ENCODE measurements at regions not wholly inside any gene's neighbourhood (a gene's known extent, or its start where the extent isn't known, plus 50 kb on each side); places are given as distances from the start of the nearest gene placed in this dataset.
A peak's percentile ranks its signal among the peaks of the same experiment; 100 is the strongest.
"Not testable (repeated sequence)": the region's sequence is repeated elsewhere in the genome, so short reads cannot be mapped to it uniquely, and the experiment has no call there.

GRCh38 chr2:12557688-12558087 is 159.0 kb upstream of the TRIB2 start:
- Mint-ChIP-seq H3K27me3 (no peaks in the 10 kb centered on the region), H3K27ac (no peak overlapping the region), H3K4me3 (no peak overlapping the region), H3K9me3 (no peaks in the 10 kb centered on the region), H3K4me1 (peaks cover 36% of the 10 kb centered on the region), H3K36me3 (ENCODE audit: low read depth) (no peaks in the 10 kb centered on the region)
- ATAC-seq (replicated peaks), result no peak

- ATAC-seq (replicated peaks), result no peak
- no peaks in the 10 kb centered on the region for H3K36me3 Mint-ChIP-seq (ENCODE audit: low read depth)
Measured at GRCh38 chr2:12558519-12558918, 158.2 kb upstream of the TRIB2 start.

GRCh38 chr2:12560618-12561017 is 156.1 kb upstream of the TRIB2 start:
- H3K27me3 Mint-ChIP-seq, result no peaks in the 10 kb centered on the region
- no peaks in the 10 kb centered on the region for H3K36me3 Mint-ChIP-seq (ENCODE audit: low read depth)
- ATAC-seq (replicated peaks), result no peak
- H3K9me3 Mint-ChIP-seq, result no peaks in the 10 kb centered on the region
- H3K4me3 Mint-ChIP-seq, result no peak overlapping the region
- H3K27ac Mint-ChIP-seq, result no peak overlapping the region
- peaks cover 24% of the 10 kb centered on the region for H3K4me1 Mint-ChIP-seq

More at GRCh38 chr2:12558519-12558918, 158.2 kb upstream of the TRIB2 start:
- Mint-ChIP-seq H3K9me3 (no peaks in the 10 kb centered on the region), H3K27ac (peak overlapping the region; percentile 2), H3K4me3 (no peak overlapping the region), H3K4me1 (peaks cover 37% of the 10 kb centered on the region), H3K27me3 (no peaks in the 10 kb centered on the region)

- Mint-ChIP-seq H3K36me3 (ENCODE audit: low read depth) (no peaks in the 10 kb centered on the region), H3K4me1 (peaks cover 13% of the 10 kb centered on the region), H3K4me3 (no peak overlapping the region), H3K9me3 (no peaks in the 10 kb centered on the region), H3K27me3 (no peaks in the 10 kb centered on the region), H3K27ac (no peak overlapping the region)
- no peak for ATAC-seq (replicated peaks)
Measured at GRCh38 chr2:12567411-12567810, 149.3 kb upstream of the TRIB2 start.

- peaks cover 13% of the 10 kb centered on the region for H3K4me1 Mint-ChIP-seq
- H3K9me3 Mint-ChIP-seq; ATAC-seq (replicated peaks); H3K27me3 Mint-ChIP-seq; H3K4me3 Mint-ChIP-seq; H3K27ac Mint-ChIP-seq; H3K36me3 Mint-ChIP-seq (ENCODE audit: low read depth): not testable (repeated sequence)
Measured at GRCh38 chr2:12569510-12569909, 147.2 kb upstream of the TRIB2 start.

GRCh38 chr2:12569929-12570328 is 146.8 kb upstream of the TRIB2 start:
- ATAC-seq (replicated peaks); H3K27ac Mint-ChIP-seq; H3K4me3 Mint-ChIP-seq; H3K9me3 Mint-ChIP-seq; H3K36me3 Mint-ChIP-seq (ENCODE audit: low read depth); H3K27me3 Mint-ChIP-seq: not testable (repeated sequence)
- peaks cover 13% of the 10 kb centered on the region for H3K4me1 Mint-ChIP-seq

GRCh38 chr2:12577091-12577490 is 139.6 kb upstream of the TRIB2 start:
- no peak overlapping the region for H3K4me3 Mint-ChIP-seq
- peaks cover 2% of the 10 kb centered on the region for H3K9me3 Mint-ChIP-seq
- no peak overlapping the region for H3K27ac Mint-ChIP-seq
- no peak for ATAC-seq (replicated peaks)
- no peaks in the 10 kb centered on the region for H3K27me3 Mint-ChIP-seq
- H3K36me3 Mint-ChIP-seq (ENCODE audit: low read depth), result no peaks in the 10 kb centered on the region
- peaks cover 6% of the 10 kb centered on the region for H3K4me1 Mint-ChIP-seq

- Mint-ChIP-seq H3K4me3 (no peak overlapping the region), H3K36me3 (ENCODE audit: low read depth) (no peaks in the 10 kb centered on the region), H3K9me3 (peaks cover 3% of the 10 kb centered on the region), H3K27ac (no peak overlapping the region), H3K4me1 (peaks cover under 1% of the 10 kb centered on the region), H3K27me3 (no peaks in the 10 kb centered on the region)
- ATAC-seq (replicated peaks), result no peak
Measured at GRCh38 chr2:12577567-12578253, 139.0 kb upstream of the TRIB2 start.

GRCh38 chr2:12579018-12579417 is 137.7 kb upstream of the TRIB2 start:
- no peak overlapping the region for H3K4me3 Mint-ChIP-seq
- no peaks in the 10 kb centered on the region for H3K4me1 Mint-ChIP-seq
- H3K36me3 Mint-ChIP-seq (ENCODE audit: low read depth), result no peaks in the 10 kb centered on the region
- no peak overlapping the region for H3K27ac Mint-ChIP-seq
- peaks cover 3% of the 10 kb centered on the region for H3K9me3 Mint-ChIP-seq
- ATAC-seq (replicated peaks), result peak; percentile 59
- H3K27me3 Mint-ChIP-seq, result no peaks in the 10 kb centered on the region

GRCh38 chr2:12584338-12584737 is 132.4 kb upstream of the TRIB2 start:
- H3K4me3 Mint-ChIP-seq, result no peak overlapping the region

GRCh38 chr2:12585784-12586183 is 131.0 kb upstream of the TRIB2 start:
- Mint-ChIP-seq H3K36me3 (ENCODE audit: low read depth) (no peaks in the 10 kb centered on the region), H3K4me3 (no peak overlapping the region), H3K27ac (no peak overlapping the region), H3K4me1 (peaks cover 7% of the 10 kb centered on the region), H3K9me3 (peaks cover 3% of the 10 kb centered on the region), H3K27me3 (no peaks in the 10 kb centered on the region)
- ATAC-seq (replicated peaks), result no peak

More at GRCh38 chr2:12584338-12584737, 132.4 kb upstream of the TRIB2 start:
- H3K9me3 Mint-ChIP-seq, result peaks cover 3% of the 10 kb centered on the region
- no peaks in the 10 kb centered on the region for H3K36me3 Mint-ChIP-seq (ENCODE audit: low read depth)
- no peak for ATAC-seq (replicated peaks)
- H3K27ac Mint-ChIP-seq, result no peak overlapping the region
- H3K4me1 Mint-ChIP-seq, result peaks cover 7% of the 10 kb centered on the region
- H3K27me3 Mint-ChIP-seq, result no peaks in the 10 kb centered on the region

GRCh38 chr2:12587228-12587627 is 129.5 kb upstream of the TRIB2 start:
- no peaks in the 10 kb centered on the region for H3K9me3 Mint-ChIP-seq
- no peak overlapping the region for H3K4me3 Mint-ChIP-seq
- peaks cover 7% of the 10 kb centered on the region for H3K4me1 Mint-ChIP-seq
- H3K36me3 Mint-ChIP-seq (ENCODE audit: low read depth), result no peaks in the 10 kb centered on the region
- no peak overlapping the region for H3K27ac Mint-ChIP-seq
- H3K27me3 Mint-ChIP-seq, result no peaks in the 10 kb centered on the region
- no peak for ATAC-seq (replicated peaks)

- H3K4me1 Mint-ChIP-seq, result peaks cover 7% of the 10 kb centered on the region
- H3K9me3 Mint-ChIP-seq, result no peaks in the 10 kb centered on the region
- H3K27ac Mint-ChIP-seq, result no peak overlapping the region
- peak; percentile 65 for ATAC-seq (replicated peaks)
- no peak overlapping the region for H3K4me3 Mint-ChIP-seq
- no peaks in the 10 kb centered on the region for H3K27me3 Mint-ChIP-seq
- no peaks in the 10 kb centered on the region for H3K36me3 Mint-ChIP-seq (ENCODE audit: low read depth)
Measured at GRCh38 chr2:12587729-12588522, 128.8 kb upstream of the TRIB2 start.

GRCh38 chr2:12588986-12589385 is 127.8 kb upstream of the TRIB2 start:
- no peak for ATAC-seq (replicated peaks)
- H3K4me1 Mint-ChIP-seq, result peaks cover 7% of the 10 kb centered on the region
- no peaks in the 10 kb centered on the region for H3K9me3 Mint-ChIP-seq
- no peaks in the 10 kb centered on the region for H3K36me3 Mint-ChIP-seq (ENCODE audit: low read depth)
- H3K27ac Mint-ChIP-seq, result no peak overlapping the region
- H3K4me3 Mint-ChIP-seq, result no peak overlapping the region
- no peaks in the 10 kb centered on the region for H3K27me3 Mint-ChIP-seq

- Mint-ChIP-seq H3K4me1 (peaks cover 7% of the 10 kb centered on the region), H3K27me3 (no peaks in the 10 kb centered on the region), H3K36me3 (ENCODE audit: low read depth) (no peaks in the 10 kb centered on the region), H3K9me3 (no peaks in the 10 kb centered on the region), H3K27ac (no peak overlapping the region), H3K4me3 (no peak overlapping the region)
- ATAC-seq (replicated peaks), result no peak
Measured at GRCh38 chr2:12589802-12590320, 126.9 kb upstream of the TRIB2 start.
